CD4-positive, alpha-beta T cell (primary cell): ENCODE measurements at regions not wholly inside any gene's neighbourhood (a gene's known extent, or its start where the extent isn't known, plus 50 kb on each side); places are given as distances from the start of the nearest gene placed in this dataset.
"Not testable (repeated sequence)": the region's sequence is repeated elsewhere in the genome, so short reads cannot be mapped to it uniquely, and the experiment has no call there.

ENCODE experiments used
- ATAC-seq: fragments of 200-7000 bp; cut with Tn5 transposase; one replicate; pipeline ENCODE4 v1.10.0; 2022; ENCODE audit warnings: mild to moderate bottlenecking; ENCODE audit not compliant: poor library complexity
- CTCF ChIA-PET: fragments of 350-600 bp; sonication (Branson Sonifier 250); formaldehyde crosslinking; loops from one replicate; lab custom pipeline; 2021; ENCODE audit warnings: antibody characterized with exemption, inconsistent platforms; lab: Charles Lee
- POLR2A ChIA-PET: fragments of 350-600 bp; sonication (Branson Sonifier 250); formaldehyde crosslinking; loops from one replicate; lab custom pipeline; 2021; ENCODE audit warnings: antibody characterized with exemption, inconsistent platforms; lab: Charles Lee
- DNase-seq, 14 experiments: peaks; one replicate each; pipeline ENCODE4 v3.0.0-alpha.2; 2013 to 2020; ENCODE audit warnings: mixed read lengths in 2 of 14
- H3K27ac ChIP-seq, 2 donors: one replicate each; pipeline versions ENCODE4 v1.5.1 to v1.7.0; 2013; ENCODE audit warnings: low read length in 2 of 2, low read depth in 1 of 2, mild to moderate bottlenecking in 1 of 2
- H3K27me3 ChIP-seq, 2 experiments: 1 replicate in 1 of 2; 2 replicates in 1 of 2; pipeline versions ENCODE4 v1.6.1 to v1.7.0; 2013; ENCODE audit warnings: low read length in 2 of 2, control low read depth in 1 of 2, mild to moderate bottlenecking in 1 of 2, moderate library complexity in 1 of 2; ENCODE audit not compliant: insufficient read depth in 2 of 2, control insufficient read depth in 1 of 2
- H3K36me3 ChIP-seq: one replicate; pipeline ENCODE4 v1.6.1; 2013; ENCODE audit warnings: low read length, control low read depth; ENCODE audit not compliant: insufficient read depth
- H3K4me1 ChIP-seq: one replicate; pipeline ENCODE4 v1.6.1; 2013; ENCODE audit warnings: low read length, control low read depth; ENCODE audit not compliant: insufficient read depth
- H3K4me3 ChIP-seq: one replicate; pipeline ENCODE4 v1.5.1; 2013; ENCODE audit warnings: mild to moderate bottlenecking, low read length, moderate library complexity
- H3K9me3 ChIP-seq, 2 experiments: 1 replicate in 1 of 2; 2 replicates in 1 of 2; pipeline versions ENCODE4 v1.6.1 to v1.7.0; 2013; ENCODE audit warnings: low read length in 2 of 2, mild to moderate bottlenecking in 2 of 2, control low read depth in 1 of 2, moderate library complexity in 1 of 2; ENCODE audit not compliant: control insufficient read depth in 1 of 2, insufficient read depth in 1 of 2
- H3K27ac Mint-ChIP-seq: one replicate; pipeline ENCODE4 v1.8.0; 2020; ENCODE audit warnings: mixed read lengths
- H3K27me3 Mint-ChIP-seq: one replicate; pipeline ENCODE4 v1.8.0; 2021; ENCODE audit warnings: mixed read lengths
- H3K36me3 Mint-ChIP-seq: one replicate; pipeline ENCODE4 v1.8.0; 2021; ENCODE audit warnings: low read depth, mixed read lengths
- H3K4me1 Mint-ChIP-seq: one replicate; pipeline ENCODE4 v1.8.0; 2021; ENCODE audit warnings: low read depth, mixed read lengths
- H3K4me3 Mint-ChIP-seq: one replicate; pipeline ENCODE4 v1.8.0; 2020; ENCODE audit warnings: mild to moderate bottlenecking, mixed read lengths
- H3K9me3 Mint-ChIP-seq: one replicate; pipeline ENCODE4 v1.8.0; 2020; ENCODE audit warnings: mixed read lengths
- CTCF ChIP-seq: fragments of 200-600 bp; IDR thresholded peaks from one replicate; pipeline ENCODE4 v1.8.0; 2022; ENCODE audit warnings: antibody characterized with exemption, mild to moderate bottlenecking
- intact Hi-C, 2 experiments: fragments of 100-400 bp; cut with DNase I in 1 of 2; cut with micrococcal nuclease in 1 of 2; formaldehyde crosslinking; loops; one replicate each; pipeline versions ENCODE4 v1.15.1 to v1.9.0; 2023 to 2025; cut with DNase I, micrococcal nuclease

- Histone ChIP-seq H3K36me3 (no peaks in the 10 kb centered on the region), H3K4me1 (no peaks in the 10 kb centered on the region), H3K4me3 (no peak overlapping the region), H3K27me3 (no peaks in the 10 kb centered on the region), H3K27ac (no peak overlapping the region), H3K9me3 (peaks cover 0 to 16% of the 10 kb centered on the region in 2 experiments)
- intact Hi-C loops = no loop called here
- no peak for TF ChIP-seq CTCF
- H3K4me3 Mint-ChIP-seq = no peak overlapping the region
- H3K27me3 Mint-ChIP-seq = no peaks in the 10 kb centered on the region
- no peaks in the 10 kb centered on the region for H3K9me3 Mint-ChIP-seq
- POLR2A ChIA-PET = no interaction called here
- no peaks in the 10 kb centered on the region for H3K36me3 Mint-ChIP-seq
- no peak overlapping the region for H3K27ac Mint-ChIP-seq
- ATAC-seq (no peak), DNase-seq (no peak)
- H3K4me1 Mint-ChIP-seq = no peaks in the 10 kb centered on the region
- CTCF ChIA-PET = no interaction called here
Measured at GRCh38 chr19:28595722-28596480, 617.0 kb downstream of the UQCRFS1 start.

- H3K27me3 Mint-ChIP-seq = no peaks in the 10 kb centered on the region
- H3K4me1 ChIP-seq = no peaks in the 10 kb centered on the region
- H3K4me1 Mint-ChIP-seq = no peaks in the 10 kb centered on the region
- H3K36me3 Mint-ChIP-seq = no peaks in the 10 kb centered on the region
- no peak for ATAC-seq
- POLR2A ChIA-PET = no interaction called here
- TF ChIP-seq CTCF = no peak
- DNase-seq = no peak
- CTCF ChIA-PET = no interaction called here
- H3K4me3 ChIP-seq = no peak overlapping the region
- no peaks in the 10 kb centered on the region for H3K36me3 ChIP-seq
- intact Hi-C loops = no loop called here
- H3K27me3 ChIP-seq = no peaks in the 10 kb centered on the region
- H3K9me3 ChIP-seq = peaks cover 0 to 14% of the 10 kb centered on the region in 2 experiments
- no peak overlapping the region for H3K4me3 Mint-ChIP-seq
- H3K9me3 Mint-ChIP-seq = no peaks in the 10 kb centered on the region
- no peak overlapping the region for H3K27ac Mint-ChIP-seq
- no peak overlapping the region for H3K27ac ChIP-seq
Measured at GRCh38 chr19:28594737-28595136, 618.2 kb downstream of the UQCRFS1 start.

GRCh38 chr19:28589991-28590411, 623.0 kb downstream of the UQCRFS1 start:
- DNase-seq, H3K4me1 ChIP-seq, H3K36me3 Mint-ChIP-seq, H3K4me3 Mint-ChIP-seq, H3K27ac Mint-ChIP-seq, CTCF ChIA-PET, H3K27me3 Mint-ChIP-seq, intact Hi-C loops, H3K36me3 ChIP-seq, POLR2A ChIA-PET, H3K27me3 ChIP-seq, ATAC-seq, H3K4me3 ChIP-seq, H3K27ac ChIP-seq, H3K9me3 Mint-ChIP-seq, H3K4me1 Mint-ChIP-seq: not testable (repeated sequence)
- H3K9me3 ChIP-seq = peaks cover 0 to 15% of the 10 kb centered on the region in 2 experiments

- intact Hi-C loops = no loop called here
- Histone ChIP-seq H3K36me3 (no peaks in the 10 kb centered on the region), H3K4me3 (no peak overlapping the region), H3K9me3 (peaks cover 0 to 11% of the 10 kb centered on the region in 2 experiments), H3K27me3 (no peaks in the 10 kb centered on the region), H3K27ac (no peak overlapping the region), H3K4me1 (no peaks in the 10 kb centered on the region)
- ChIA-PET POLR2A (no interaction called here), CTCF (no interaction called here)
- no peaks in the 10 kb centered on the region for H3K36me3 Mint-ChIP-seq
- H3K9me3 Mint-ChIP-seq = no peaks in the 10 kb centered on the region
- no peaks in the 10 kb centered on the region for H3K27me3 Mint-ChIP-seq
- TF ChIP-seq CTCF = no peak
- no peak for ATAC-seq
- no peak overlapping the region for H3K4me3 Mint-ChIP-seq
- no peak for DNase-seq
- H3K27ac Mint-ChIP-seq = no peak overlapping the region
- no peaks in the 10 kb centered on the region for H3K4me1 Mint-ChIP-seq
Measured at GRCh38 chr19:28586474-28586873, 626.5 kb downstream of the UQCRFS1 start.
